CD14-positive monocyte (primary cell): ENCODE measurements at regions not wholly inside any gene's neighbourhood (a gene's known extent, or its start where the extent isn't known, plus 50 kb on each side); places are given as distances from the start of the nearest gene placed in this dataset.

Source experiments
- DNase-seq, 3 donors: peaks; one replicate each; pipeline ENCODE4 v3.0.0-alpha.2; 2011 to 2022
- H2AFZ ChIP-seq: 2 replicates; pipeline ENCODE4 v1.6.0; 2012; ENCODE audit warnings: mild to moderate bottlenecking, low read depth, low read length, inconsistent platforms; ENCODE audit not compliant: insufficient read depth, poor library complexity, severe bottlenecking
- H3K27ac ChIP-seq, 2 donors: 1 replicate in 1 of 2; 2 replicates in 1 of 2; pipeline ENCODE4 v1.5.1; 2012 to 2013; ENCODE audit warnings: low read length in 2 of 2, control low read depth in 1 of 2, inconsistent platforms in 1 of 2, low read depth in 1 of 2, mild to moderate bottlenecking in 1 of 2
- H3K27me3 ChIP-seq, 2 donors: one replicate each; pipeline versions ENCODE4 v1.6.0 to v1.6.1; 2011 to 2013; ENCODE audit warnings: low read length in 2 of 2; ENCODE audit not compliant: control insufficient read depth in 2 of 2, insufficient read depth in 2 of 2
- H3K36me3 ChIP-seq, 2 donors: replicated peaks in 1 of 2; 1 replicate in 1 of 2; 2 replicates in 1 of 2; pipeline versions ENCODE4 v1.5.1 to v1.6.1; 2012 to 2013; ENCODE audit warnings: low read length in 2 of 2, control low read depth in 1 of 2, inconsistent platforms in 1 of 2, mild to moderate bottlenecking in 1 of 2; ENCODE audit not compliant: insufficient read depth in 2 of 2, control insufficient read depth in 1 of 2
- H3K4me1 ChIP-seq, 2 donors: 1 replicate in 1 of 2; 2 replicates in 1 of 2; pipeline versions ENCODE4 v1.5.1 to v1.6.1; 2012 to 2013; ENCODE audit warnings: low read length in 2 of 2, control low read depth in 1 of 2, inconsistent platforms in 1 of 2, mild to moderate bottlenecking in 1 of 2, moderate library complexity in 1 of 2; ENCODE audit not compliant: insufficient read depth in 2 of 2, control insufficient read depth in 1 of 2
- H3K4me2 ChIP-seq: replicated peaks from 2 replicates; pipeline ENCODE3; 2012; ENCODE audit warnings: low read length, moderate library complexity, mild to moderate bottlenecking; ENCODE audit not compliant: poor library complexity, severe bottlenecking; ENCODE audit errors: extremely low read depth
- H3K4me3 ChIP-seq, 3 experiments: fragments of 200-600 bp in 1 of 3; sonication (generic) in 1 of 3; replicated peaks in 1 of 3; 1 replicate in 2 of 3; 2 replicates in 1 of 3; pipeline ENCODE4 v1.5.1; 2011 to 2013; ENCODE audit warnings: low read length in 3 of 3, mild to moderate bottlenecking in 3 of 3, control low read depth in 2 of 3, low read depth in 2 of 3, inconsistent platforms in 1 of 3, moderate library complexity in 1 of 3
- H3K79me2 ChIP-seq: 2 replicates; pipeline ENCODE4 v1.6.0; 2012; ENCODE audit warnings: mild to moderate bottlenecking, control low read depth, inconsistent platforms, low read length, moderate library complexity; ENCODE audit not compliant: insufficient read depth
- H3K9ac ChIP-seq: 2 replicates; pipeline ENCODE4 v1.6.0; 2017; ENCODE audit warnings: low read length, mild to moderate bottlenecking; ENCODE audit not compliant: insufficient read depth, poor library complexity, severe bottlenecking
- H3K9me3 ChIP-seq, 2 donors: replicated peaks in 1 of 2; 1 replicate in 1 of 2; 2 replicates in 1 of 2; pipeline versions ENCODE4 v1.5.1 to v1.6.1; 2012 to 2013; ENCODE audit warnings: low read length in 2 of 2, control low read depth in 1 of 2; ENCODE audit not compliant: control insufficient read depth in 1 of 2, insufficient read depth in 1 of 2
- H4K20me1 ChIP-seq: 2 replicates; pipeline ENCODE4 v1.6.0; 2012; ENCODE audit warnings: mild to moderate bottlenecking, low read length, control low read depth, moderate library complexity; ENCODE audit not compliant: insufficient read depth
- H3K27ac Mint-ChIP-seq, 7 donors: one replicate each; pipeline ENCODE4 v1.8.0; 2020; ENCODE audit warnings: mild to moderate bottlenecking in 7 of 7, mixed read lengths in 7 of 7, moderate library complexity in 6 of 7, inconsistent platforms in 2 of 7
- H3K27me3 Mint-ChIP-seq, 3 donors: one replicate each; pipeline ENCODE4 v1.8.0; 2021 to 2022; ENCODE audit warnings: low read depth in 3 of 3, mild to moderate bottlenecking in 3 of 3, mixed read lengths in 3 of 3, moderate library complexity in 3 of 3, inconsistent platforms in 1 of 3
- H3K36me3 Mint-ChIP-seq, 2 donors: one replicate each; pipeline ENCODE4 v1.8.0; 2020; ENCODE audit warnings: mixed read lengths in 2 of 2, inconsistent platforms in 1 of 2, mild to moderate bottlenecking in 1 of 2
- H3K4me1 Mint-ChIP-seq: one replicate; pipeline ENCODE4 v1.8.0; 2020; ENCODE audit warnings: mild to moderate bottlenecking, mixed read lengths
- H3K4me3 Mint-ChIP-seq, 2 donors: one replicate each; pipeline ENCODE4 v1.8.0; 2020; ENCODE audit warnings: mild to moderate bottlenecking in 2 of 2, mixed read lengths in 2 of 2, moderate library complexity in 1 of 2
- H3K9me3 Mint-ChIP-seq, 7 donors: one replicate each; pipeline ENCODE4 v1.8.0; 2020 to 2022; ENCODE audit warnings: mixed read lengths in 7 of 7, mild to moderate bottlenecking in 6 of 7, moderate library complexity in 6 of 7, inconsistent platforms in 2 of 7
- WGBS: methylation state at CpG from one replicate; pipeline ENCODE4 v1.1.5; 2013; ENCODE audit warnings: missing lambda C conversion rate; ENCODE audit not compliant: insufficient coverage; 5-methylcytosine and 5-hydroxymethylcytosine counted together
- intact Hi-C, 2 donors: fragments of 100-400 bp; cut with micrococcal nuclease; formaldehyde crosslinking; loops; one replicate each; pipeline versions ENCODE4 v1.15.0 to v1.15.1; 2023
- TF ChIP-seq, protein P1 (sequence below): fragments of 200-600 bp; IDR thresholded peaks from one replicate; pipeline ENCODE4 v1.8.0; 2022; ENCODE audit warnings: antibody characterized with exemption, mild to moderate bottlenecking

DNA sequence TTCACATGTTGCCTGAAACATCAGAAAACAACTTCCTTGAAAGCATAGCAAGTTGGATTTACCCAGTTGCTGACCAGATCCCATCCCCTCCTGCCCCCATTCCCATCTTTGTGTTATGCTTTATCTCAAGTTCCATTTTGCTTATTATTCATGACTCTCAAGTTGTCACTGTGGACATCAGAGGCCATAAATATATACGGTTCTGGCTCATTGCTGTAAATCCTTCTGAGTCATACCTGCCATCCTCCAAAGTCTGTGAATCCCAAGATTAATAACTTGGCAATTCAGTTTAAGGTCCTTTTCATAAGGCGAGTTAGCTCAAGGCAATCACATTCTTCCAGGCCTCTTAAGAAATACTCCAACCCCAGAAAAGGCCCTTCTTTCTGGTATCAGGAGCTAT is 126.2 kb upstream of the C2CD4B start:
- H3K9me3 Mint-ChIP-seq, result peaks cover 0 to 21% (median 8%) of the 10 kb centered on the region in 7 donors
- WGBS, result 100% methylated on average over 2 of the region's 2 CpGs
- H3K79me2 ChIP-seq, result no peaks in the 10 kb centered on the region
- no peak overlapping the region for H3K4me2 ChIP-seq
- no peak overlapping the region for H2AFZ ChIP-seq
- H3K4me1 Mint-ChIP-seq, result no peaks in the 10 kb centered on the region
- intact Hi-C loops, result no loop called here
- H3K36me3 ChIP-seq, result no peaks in the 10 kb centered on the region
- H3K4me1 ChIP-seq, result no peaks in the 10 kb centered on the region
- H3K27me3 Mint-ChIP-seq, result peaks cover 5 to 21% (median 6%) of the 10 kb centered on the region in 3 donors
- H3K36me3 Mint-ChIP-seq, result no peaks in the 10 kb centered on the region
- TF ChIP-seq, protein P1, sequence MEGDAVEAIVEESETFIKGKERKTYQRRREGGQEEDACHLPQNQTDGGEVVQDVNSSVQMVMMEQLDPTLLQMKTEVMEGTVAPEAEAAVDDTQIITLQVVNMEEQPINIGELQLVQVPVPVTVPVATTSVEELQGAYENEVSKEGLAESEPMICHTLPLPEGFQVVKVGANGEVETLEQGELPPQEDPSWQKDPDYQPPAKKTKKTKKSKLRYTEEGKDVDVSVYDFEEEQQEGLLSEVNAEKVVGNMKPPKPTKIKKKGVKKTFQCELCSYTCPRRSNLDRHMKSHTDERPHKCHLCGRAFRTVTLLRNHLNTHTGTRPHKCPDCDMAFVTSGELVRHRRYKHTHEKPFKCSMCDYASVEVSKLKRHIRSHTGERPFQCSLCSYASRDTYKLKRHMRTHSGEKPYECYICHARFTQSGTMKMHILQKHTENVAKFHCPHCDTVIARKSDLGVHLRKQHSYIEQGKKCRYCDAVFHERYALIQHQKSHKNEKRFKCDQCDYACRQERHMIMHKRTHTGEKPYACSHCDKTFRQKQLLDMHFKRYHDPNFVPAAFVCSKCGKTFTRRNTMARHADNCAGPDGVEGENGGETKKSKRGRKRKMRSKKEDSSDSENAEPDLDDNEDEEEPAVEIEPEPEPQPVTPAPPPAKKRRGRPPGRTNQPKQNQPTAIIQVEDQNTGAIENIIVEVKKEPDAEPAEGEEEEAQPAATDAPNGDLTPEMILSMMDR, result no peak
- H3K4me3 ChIP-seq, result no peak overlapping the region
- no peaks in the 10 kb centered on the region for H4K20me1 ChIP-seq
- DNase-seq, result no peak
- H3K27ac Mint-ChIP-seq, result no peak overlapping the region
- H3K27ac ChIP-seq, result no peak overlapping the region
- H3K4me3 Mint-ChIP-seq, result no peak overlapping the region
- H3K9me3 ChIP-seq, result no peaks in the 10 kb centered on the region
- H3K9ac ChIP-seq, result no peak overlapping the region
- H3K27me3 ChIP-seq, result peaks cover 3% of the 10 kb centered on the region in 2 donors

DNA sequence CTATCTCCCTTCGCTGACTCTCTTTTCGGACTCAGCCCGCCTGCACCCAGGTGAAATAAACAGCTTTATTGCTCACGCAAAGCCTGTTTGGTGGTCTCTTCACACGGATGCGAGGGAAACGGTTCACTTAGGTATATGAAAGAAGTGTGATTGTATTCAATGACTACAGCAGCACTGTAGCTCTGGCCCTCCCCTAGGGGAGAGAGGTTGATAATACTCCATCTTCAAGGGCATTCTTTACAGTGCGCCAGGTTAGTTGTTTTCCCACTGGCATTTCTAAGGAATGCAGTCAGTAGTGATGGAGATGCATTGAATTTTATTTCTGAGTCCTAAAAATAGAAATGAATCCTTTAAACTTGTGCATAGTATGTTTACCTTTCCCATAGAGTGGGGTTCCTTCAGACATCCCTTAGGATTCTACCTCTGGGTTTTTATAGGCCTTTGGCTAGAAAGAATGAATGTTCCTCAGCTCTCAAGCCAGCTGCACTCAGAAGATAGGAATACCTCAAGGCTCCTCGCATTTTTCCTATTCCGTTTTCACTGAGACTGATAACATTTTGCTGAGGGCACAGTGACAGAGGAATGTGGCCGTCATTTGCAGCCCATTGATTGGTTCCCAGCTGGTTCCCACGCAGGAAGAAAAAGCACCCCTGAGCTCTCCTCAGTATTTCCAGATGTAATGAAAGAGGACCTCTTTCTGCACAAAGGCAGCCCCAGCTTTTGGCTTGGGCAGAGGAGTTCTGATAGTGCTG is 131.8 kb upstream of the C2CD4B start:
- no peaks in the 10 kb centered on the region for H3K36me3 Mint-ChIP-seq
- Histone ChIP-seq H3K4me1 (no peaks in the 10 kb centered on the region), H3K27ac (no peak overlapping the region), H3K9ac (no peak overlapping the region), H2AFZ (no peak overlapping the region), H4K20me1 (no peaks in the 10 kb centered on the region), H3K4me3 (no peak overlapping the region), H3K36me3 (no peaks in the 10 kb centered on the region), H3K79me2 (no peaks in the 10 kb centered on the region), H3K4me2 (no peak overlapping the region), H3K27me3 (peaks cover 0 to 2% of the 10 kb centered on the region in 2 donors), H3K9me3 (no peaks in the 10 kb centered on the region)
- WGBS, result 100% methylated on average over 1 of the region's 12 CpGs
- DNase-seq, result no peak
- intact Hi-C loops, result no loop called here
- H3K27ac Mint-ChIP-seq, result no peak overlapping the region
- no peaks in the 10 kb centered on the region for H3K4me1 Mint-ChIP-seq
- TF ChIP-seq, protein P1, result no peak
- peaks cover 0 to 10% (median 6%) of the 10 kb centered on the region in 3 donors for H3K27me3 Mint-ChIP-seq
- H3K4me3 Mint-ChIP-seq, result no peak overlapping the region
- peaks cover 0 to 16% (median 10%) of the 10 kb centered on the region in 7 donors for H3K9me3 Mint-ChIP-seq
